ENCODE measurements at regions not wholly inside any gene's neighbourhood (a gene's known extent, or its start where the extent isn't known, plus 50 kb on each side); places are given as distances from the start of the nearest gene placed in this dataset.

DNA sequence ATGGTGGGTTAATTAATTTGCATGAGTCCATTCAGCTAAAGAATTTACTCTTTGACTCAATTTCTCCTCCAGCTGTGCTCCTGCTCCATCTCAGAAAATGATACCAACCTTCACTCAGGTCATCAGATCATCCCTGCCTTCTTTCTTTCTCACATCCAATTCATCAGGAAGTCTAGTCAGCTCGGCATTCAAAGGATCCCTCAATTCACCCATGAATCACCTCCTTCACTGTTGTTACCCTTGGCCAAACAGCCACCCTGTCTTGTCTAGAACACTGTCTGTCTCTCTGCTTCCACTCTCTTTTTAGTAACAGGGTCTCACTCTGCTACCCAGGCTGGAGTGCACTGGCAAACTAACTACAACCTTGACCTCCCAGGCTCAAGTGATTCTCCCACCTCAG is 337.4 kb upstream of the SFRP2 start:
- no peak overlapping the region for H3K27ac Mint-ChIP-seq
- H3K27me3 Mint-ChIP-seq (ENCODE audit: low read depth): peaks cover 6% of the 10 kb centered on the region
- H3K4me3 Mint-ChIP-seq: no peak overlapping the region
- no peak for DNase-seq (ENCODE audit: low spot score in 2 of 2, unreplicated experiment in 2 of 2)
- H3K36me3 Mint-ChIP-seq: no peaks in the 10 kb centered on the region
- no peaks in the 10 kb centered on the region for H3K4me1 Mint-ChIP-seq
- peaks cover 20% of the 10 kb centered on the region for H3K9me3 Mint-ChIP-seq
- TF ChIP-seq, protein P1, sequence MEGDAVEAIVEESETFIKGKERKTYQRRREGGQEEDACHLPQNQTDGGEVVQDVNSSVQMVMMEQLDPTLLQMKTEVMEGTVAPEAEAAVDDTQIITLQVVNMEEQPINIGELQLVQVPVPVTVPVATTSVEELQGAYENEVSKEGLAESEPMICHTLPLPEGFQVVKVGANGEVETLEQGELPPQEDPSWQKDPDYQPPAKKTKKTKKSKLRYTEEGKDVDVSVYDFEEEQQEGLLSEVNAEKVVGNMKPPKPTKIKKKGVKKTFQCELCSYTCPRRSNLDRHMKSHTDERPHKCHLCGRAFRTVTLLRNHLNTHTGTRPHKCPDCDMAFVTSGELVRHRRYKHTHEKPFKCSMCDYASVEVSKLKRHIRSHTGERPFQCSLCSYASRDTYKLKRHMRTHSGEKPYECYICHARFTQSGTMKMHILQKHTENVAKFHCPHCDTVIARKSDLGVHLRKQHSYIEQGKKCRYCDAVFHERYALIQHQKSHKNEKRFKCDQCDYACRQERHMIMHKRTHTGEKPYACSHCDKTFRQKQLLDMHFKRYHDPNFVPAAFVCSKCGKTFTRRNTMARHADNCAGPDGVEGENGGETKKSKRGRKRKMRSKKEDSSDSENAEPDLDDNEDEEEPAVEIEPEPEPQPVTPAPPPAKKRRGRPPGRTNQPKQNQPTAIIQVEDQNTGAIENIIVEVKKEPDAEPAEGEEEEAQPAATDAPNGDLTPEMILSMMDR (IDR thresholded peaks at IDR 0.05; ENCODE audit: unreplicated experiment): no peak

DNA sequence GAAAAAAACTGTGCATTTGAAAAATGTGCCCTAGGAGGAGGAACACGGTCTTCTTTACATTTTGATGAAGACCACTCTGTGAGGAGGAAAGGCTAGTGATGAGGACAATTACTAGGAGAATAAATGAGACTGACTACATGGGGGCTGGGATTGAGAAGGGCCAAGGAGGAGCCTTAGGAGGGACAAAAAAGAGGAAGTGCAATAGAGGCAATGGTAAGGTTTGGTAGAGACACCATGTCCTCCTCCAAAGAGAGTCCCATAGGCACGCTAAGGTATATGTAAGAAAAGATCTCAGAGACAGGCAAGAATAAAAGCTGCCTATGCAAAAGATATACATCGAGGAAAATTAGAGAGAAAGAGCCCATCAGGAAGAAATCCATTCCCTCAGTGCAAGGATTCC is 336.5 kb upstream of the SFRP2 start:
- TF ChIP-seq, protein P1 (IDR thresholded peaks at IDR 0.05; ENCODE audit: unreplicated experiment): no peak
- no peaks in the 10 kb centered on the region for H3K4me1 Mint-ChIP-seq
- no peak overlapping the region for H3K27ac Mint-ChIP-seq
- no peak overlapping the region for H3K4me3 Mint-ChIP-seq
- no peaks in the 10 kb centered on the region for H3K36me3 Mint-ChIP-seq
- H3K27me3 Mint-ChIP-seq (ENCODE audit: low read depth): peaks cover 6% of the 10 kb centered on the region
- peaks cover 20% of the 10 kb centered on the region for H3K9me3 Mint-ChIP-seq
- DNase-seq (ENCODE audit: low spot score in 2 of 2, unreplicated experiment in 2 of 2): no peak

DNA sequence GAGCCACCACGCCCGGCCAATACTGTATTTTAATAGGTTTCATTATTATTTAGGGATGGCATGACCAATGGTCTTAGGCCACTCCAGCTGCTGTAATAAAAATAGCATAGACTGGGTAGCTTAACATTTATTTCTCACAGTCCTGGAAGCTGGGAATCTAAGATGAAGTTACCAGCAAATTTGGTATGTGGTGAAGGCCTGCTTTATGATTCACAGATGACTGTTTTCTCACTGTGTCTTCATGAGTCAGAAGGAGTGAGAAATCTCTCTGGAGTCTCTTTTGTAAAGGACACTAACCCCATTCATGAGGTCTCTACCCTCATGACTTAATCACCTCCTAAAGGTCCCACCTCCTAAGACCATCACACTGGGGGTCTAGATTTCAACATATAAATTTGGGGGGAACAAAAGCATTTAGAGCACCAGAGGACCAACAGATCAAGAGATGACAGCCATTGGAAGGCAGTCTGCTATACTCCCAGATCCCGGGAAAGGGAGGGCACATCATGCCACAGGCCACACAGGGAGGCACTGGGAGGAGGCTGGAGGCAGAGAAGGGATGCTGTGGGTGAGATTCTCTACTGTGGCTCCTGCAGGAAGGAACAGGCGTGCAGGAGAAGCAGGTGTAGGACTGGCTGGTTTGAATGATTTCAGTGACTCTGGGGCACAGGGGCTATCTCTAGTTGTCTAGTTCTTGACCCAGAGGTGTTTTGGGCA is 335.8 kb upstream of the SFRP2 start:
- no peak for DNase-seq (ENCODE audit: low spot score in 2 of 2, unreplicated experiment in 2 of 2)
- Mint-ChIP-seq H3K36me3 (no peaks in the 10 kb centered on the region), H3K9me3 (peaks cover 20% of the 10 kb centered on the region), H3K4me1 (no peaks in the 10 kb centered on the region), H3K4me3 (no peak overlapping the region), H3K27ac (no peak overlapping the region), H3K27me3 (ENCODE audit: low read depth) (peaks cover 6% of the 10 kb centered on the region)
- TF ChIP-seq, protein P1 (IDR thresholded peaks at IDR 0.05; ENCODE audit: unreplicated experiment): no peak

DNA sequence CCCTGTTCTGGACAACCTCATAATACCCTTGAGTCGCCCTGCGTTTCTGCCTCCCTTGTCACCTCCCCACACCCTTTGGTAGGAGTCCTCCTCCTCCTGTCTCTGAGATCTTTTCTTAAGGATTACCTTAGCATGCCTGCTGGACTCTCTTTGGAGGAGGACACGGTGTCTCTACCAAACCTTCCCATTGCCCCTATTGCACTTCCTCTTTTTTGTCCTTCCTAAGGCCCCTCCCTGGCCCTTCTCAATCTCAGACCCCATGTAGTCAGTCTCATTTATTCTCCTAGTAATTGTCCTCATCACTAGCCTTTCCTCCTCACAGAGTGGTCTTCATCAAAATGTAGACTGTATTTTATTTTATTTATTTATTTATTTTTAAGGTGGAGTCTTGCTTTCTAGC is 335.0 kb upstream of the SFRP2 start:
- DNase-seq (ENCODE audit: low spot score in 2 of 2, unreplicated experiment in 2 of 2): no peak
- TF ChIP-seq, protein P1 (IDR thresholded peaks at IDR 0.05; ENCODE audit: unreplicated experiment): no peak
- peaks cover 2% of the 10 kb centered on the region for H3K27me3 Mint-ChIP-seq (ENCODE audit: low read depth)
- H3K4me1 Mint-ChIP-seq: no peaks in the 10 kb centered on the region
- peaks cover 20% of the 10 kb centered on the region for H3K9me3 Mint-ChIP-seq
- no peak overlapping the region for H3K4me3 Mint-ChIP-seq
- no peak overlapping the region for H3K27ac Mint-ChIP-seq
- no peaks in the 10 kb centered on the region for H3K36me3 Mint-ChIP-seq

DNA sequence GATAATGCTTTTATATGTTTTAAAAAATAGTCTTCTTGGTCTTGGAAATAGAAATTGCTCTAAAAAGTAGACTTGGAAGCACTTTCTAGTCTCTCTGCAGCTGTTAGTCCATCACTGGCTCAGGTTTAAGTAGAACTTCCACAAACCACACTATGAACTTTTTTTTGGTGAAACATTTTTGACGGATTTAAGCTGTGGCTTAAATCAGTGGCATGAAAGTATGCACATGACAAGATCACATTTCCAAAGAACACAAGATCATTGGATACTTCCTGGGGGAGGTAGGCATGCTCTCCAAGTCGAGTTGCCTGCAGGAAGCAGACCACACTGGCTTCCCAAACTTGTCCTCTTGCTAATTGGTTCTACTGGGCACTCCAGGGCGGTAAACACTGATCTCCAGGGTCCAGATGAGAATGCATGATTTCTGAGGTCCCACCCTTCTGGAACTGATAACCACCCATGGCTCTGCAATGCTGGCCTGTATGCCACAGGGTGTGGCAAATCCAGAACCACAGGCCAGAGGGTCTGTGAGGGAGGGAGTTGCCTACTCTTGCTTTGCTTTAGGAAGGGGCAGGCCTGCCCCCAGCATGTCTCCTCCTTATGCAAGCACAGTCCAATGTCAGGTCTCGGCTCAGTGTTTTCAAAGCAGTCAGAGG is 331.9 kb upstream of the SFRP2 start:
- Mint-ChIP-seq H3K9me3 (peaks cover 4% of the 10 kb centered on the region), H3K4me1 (no peaks in the 10 kb centered on the region), H3K27ac (no peak overlapping the region), H3K4me3 (no peak overlapping the region), H3K36me3 (no peaks in the 10 kb centered on the region), H3K27me3 (ENCODE audit: low read depth) (peaks cover 1% of the 10 kb centered on the region)
- TF ChIP-seq, protein P1 (IDR thresholded peaks at IDR 0.05; ENCODE audit: unreplicated experiment): no peak
- no peak for DNase-seq (ENCODE audit: low spot score in 2 of 2, unreplicated experiment in 2 of 2)

Data from mesothelial cell of epicardium (in vitro differentiated cells).